HL-60/S4 treated with retinoic acid at 250 ng/mL for 4 days and 3 days (cell line): ENCODE measurements at regions not wholly inside any gene's neighbourhood (a gene's known extent, or its start where the extent isn't known, plus 50 kb on each side); places are given as distances from the start of the nearest gene placed in this dataset.

Experiments used
- in situ Hi-C: fragments of 300-500 bp; cut with MboI; formaldehyde crosslinking; loops from 2 replicates; pipeline ENCODE4 v1.7.0; 2022; ENCODE audit warnings: low sequenced_read_pairs

DNA sequence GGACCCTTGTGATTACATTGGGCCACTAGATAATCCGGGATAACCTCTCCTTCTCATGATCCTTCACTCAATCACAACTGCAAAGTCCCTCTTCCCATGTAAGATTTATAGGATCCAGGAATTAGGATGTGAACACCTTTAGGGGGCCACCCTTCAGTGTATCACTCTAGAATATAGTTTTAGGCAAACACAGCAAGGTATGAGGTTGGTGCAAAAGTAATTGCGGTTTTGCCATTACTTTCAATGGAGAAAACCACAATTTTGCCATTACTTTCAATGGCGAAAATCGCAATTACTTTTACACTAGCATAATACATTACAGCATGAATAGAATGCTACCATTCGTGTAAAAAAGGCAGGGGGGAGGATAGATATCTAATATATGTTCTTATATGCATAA is 104.0 kb downstream of the BAMBI start:
- in situ Hi-C loops: no loop called here

DNA sequence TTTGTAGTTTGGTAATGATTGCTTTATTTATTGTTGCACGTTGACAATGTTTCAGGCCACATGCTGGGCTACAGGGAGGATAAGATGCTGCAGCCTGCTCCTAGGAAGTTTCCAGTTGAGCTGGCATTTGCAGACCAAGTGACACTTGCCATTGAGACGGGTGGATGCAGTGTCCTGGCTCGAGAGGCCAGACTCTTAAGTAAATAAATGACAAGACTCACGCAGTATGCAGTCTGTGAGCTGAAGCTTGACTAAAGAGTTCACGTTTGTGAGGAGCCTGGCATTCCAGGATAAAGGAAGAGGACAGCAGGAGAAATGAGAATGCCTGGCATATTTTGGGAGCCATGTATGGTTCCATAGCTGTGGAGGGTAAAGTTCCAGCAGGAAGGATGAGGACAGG is 105.8 kb downstream of the BAMBI start:
- in situ Hi-C loops: no loop called here

DNA sequence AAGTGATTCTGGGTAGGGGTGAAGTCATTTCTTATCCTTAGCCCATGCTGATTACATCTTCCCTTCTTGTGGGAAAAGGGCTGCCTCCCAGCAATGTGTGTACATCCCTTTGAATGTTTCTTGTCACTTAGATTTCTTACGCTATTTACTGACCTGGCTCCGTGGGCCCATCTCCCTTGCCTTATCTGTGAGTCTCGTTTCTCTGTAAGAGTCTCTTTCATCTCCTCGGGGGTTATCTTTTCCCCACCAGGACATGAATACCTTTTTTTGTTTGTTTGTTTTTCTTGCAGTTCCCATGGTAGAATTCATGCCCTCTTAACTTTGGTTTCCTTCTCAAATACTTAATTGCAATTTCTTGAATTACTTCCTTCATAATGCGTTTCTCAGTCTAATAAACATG is 107.7 kb downstream of the BAMBI start:
- in situ Hi-C loops: no loop called here

DNA sequence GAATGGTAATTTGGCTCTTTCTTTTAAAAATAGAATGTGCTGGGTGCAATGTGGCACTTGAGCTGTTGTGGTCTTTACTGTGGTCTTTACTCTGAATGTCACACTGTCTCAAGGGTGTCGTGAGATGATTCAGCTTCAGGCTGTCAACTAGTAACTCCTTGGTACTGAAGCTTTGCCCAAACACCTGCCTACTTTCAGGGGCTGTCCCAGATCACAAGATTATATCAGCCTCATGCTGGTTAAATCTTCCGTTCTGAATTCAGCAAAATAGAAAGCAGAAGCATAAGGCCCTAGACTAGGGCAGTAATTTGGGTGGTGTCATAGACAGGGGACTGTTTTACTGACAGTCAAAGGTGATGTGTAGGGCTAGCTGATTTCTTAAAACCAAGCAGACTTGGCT is 110.9 kb downstream of the BAMBI start:
- in situ Hi-C loops: no loop called here

DNA sequence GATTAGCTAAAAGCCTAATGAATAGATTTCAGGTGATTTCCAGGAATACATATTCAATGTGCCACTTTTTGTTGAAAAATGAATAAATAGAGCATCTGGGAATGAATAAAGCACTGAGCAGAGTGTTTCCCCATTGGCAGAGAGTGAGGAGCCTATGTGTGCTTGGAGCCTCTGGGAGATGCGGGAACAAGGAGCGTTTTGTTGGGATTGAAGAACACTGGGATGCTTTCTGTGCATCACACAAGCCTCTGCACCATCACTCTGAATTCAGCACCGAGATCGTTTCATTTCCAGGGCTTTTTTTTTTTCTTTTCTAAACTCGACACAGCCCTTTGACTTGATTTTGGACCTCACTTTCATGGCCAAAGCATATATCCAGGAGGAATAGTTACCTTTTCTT is 111.4 kb downstream of the BAMBI start:
- in situ Hi-C loops: no loop called here

DNA sequence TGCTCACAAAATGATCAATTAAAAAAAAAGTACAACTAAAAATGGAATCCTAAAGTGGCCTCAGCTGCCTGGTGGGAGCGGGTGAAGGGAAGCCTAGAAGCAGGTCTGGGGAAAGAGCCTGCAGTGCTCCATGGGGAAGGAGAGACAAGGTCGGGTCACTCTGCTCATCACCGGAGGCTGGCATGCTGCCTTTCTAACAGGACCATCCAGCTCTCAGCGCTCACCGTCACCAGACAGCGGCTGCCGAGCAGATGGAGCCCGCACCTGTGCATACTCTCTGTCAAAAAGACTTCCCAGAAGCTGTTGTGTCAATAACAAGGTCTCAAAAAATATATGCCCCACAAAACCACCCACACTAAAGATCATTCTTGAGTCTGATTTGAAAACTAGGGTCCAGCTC is 112.8 kb downstream of the BAMBI start:
- in situ Hi-C loops: no loop called here

GRCh38 chr10:28793482-28793881 is 116.2 kb downstream of the BAMBI start:
- in situ Hi-C loops: no loop called here

GRCh38 chr10:28794986-28795385 is 117.7 kb downstream of the BAMBI start:
- in situ Hi-C loops: no loop called here

GRCh38 chr10:28796606-28797512 is 119.5 kb downstream of the BAMBI start:
- in situ Hi-C loops: no loop called here

DNA sequence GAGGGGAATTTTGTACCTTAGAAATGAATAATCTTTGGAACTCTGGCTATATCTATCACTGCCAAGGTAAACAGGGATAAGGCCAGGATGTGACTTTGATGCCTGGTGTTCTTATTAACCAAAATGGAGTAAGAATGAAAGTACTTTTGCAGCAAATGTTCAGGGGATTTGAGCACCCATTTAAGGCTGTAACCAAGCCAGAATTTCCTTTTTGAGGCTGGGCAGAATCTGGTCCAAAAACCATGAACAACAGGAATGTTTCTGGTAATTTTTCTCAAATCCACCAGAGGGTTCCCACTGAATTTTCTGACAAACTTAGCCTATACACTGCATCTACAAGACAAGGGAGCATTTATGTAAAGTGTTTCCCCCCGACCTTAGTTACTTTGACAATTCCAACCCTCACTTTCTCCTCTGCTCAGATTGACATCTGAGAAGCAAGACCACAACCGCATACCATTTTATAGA is 120.6 kb downstream of the BAMBI start:
- in situ Hi-C loops: no loop called here

DNA sequence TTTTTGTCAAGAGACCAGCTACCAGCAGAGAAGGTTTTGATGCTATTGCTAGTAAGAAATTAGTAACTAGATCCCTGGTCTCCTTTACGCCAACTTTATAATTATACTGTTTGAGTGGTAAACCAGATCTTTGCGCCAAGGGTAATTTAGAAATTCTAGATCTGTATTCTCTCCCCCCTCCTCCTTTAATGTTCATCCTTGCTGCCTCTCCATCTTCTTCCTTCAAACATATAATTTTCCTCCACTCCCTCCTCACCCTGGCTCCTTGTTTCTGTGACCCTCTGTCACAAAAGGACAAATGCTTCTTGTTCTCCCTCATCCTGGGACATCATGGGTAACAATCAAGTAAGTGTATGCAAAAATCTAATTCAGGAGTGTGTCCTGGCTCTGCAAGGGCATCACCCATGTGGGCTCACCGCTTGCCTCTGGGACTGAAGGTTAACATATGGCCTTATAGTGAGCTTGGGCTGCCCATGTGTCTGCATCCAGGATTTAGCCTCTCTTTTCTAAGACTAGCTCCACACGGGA is 121.2 kb downstream of the BAMBI start:
- in situ Hi-C loops: no loop called here

- in situ Hi-C loops: no loop called here
These were observed 121.6 kb downstream of the BAMBI start for GRCh38 chr10:28798964-28799363.

- in situ Hi-C loops: no loop called here
These were observed 122.8 kb downstream of the BAMBI start for GRCh38 chr10:28800144-28800543.

DNA sequence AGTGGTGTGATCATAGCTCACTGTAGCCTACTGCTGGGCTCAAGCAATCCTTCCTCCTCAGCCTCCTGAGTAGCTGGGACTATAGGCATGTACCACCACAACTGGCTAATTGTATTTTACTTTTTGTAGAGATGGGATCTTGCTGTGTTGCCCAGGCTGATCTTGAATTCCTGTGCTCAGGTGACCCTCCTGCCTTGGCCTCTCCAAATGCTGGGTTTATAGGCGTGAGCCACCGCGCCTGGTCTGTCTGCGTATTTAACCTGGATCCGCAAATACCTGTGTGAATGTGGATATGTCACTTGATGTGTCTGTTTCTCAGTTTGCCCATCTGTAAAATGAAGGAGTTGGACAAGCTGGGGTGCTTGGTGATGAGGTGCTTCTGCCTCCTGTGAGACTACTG is 123.9 kb downstream of the BAMBI start:
- in situ Hi-C loops: no loop called here

DNA sequence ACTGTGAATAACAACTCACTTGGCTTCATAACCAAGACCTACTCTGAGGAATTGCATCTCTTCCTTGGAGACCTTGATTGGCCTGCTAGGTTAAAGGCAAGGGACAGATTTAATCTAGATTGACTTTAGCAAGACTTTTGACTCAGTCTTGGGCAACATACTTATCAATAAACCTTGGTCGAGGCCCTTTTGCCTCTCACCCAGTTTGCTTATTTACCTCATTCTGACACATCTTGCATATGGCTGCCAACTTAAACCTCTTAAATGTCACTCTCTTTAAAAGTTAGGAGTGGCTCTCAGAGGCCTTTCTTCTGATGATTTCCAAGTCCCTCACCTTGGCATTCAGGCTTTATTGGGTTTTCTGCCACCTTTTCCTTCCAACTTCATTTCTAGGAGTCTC is 124.5 kb downstream of the BAMBI start:
- in situ Hi-C loops: no loop called here

- in situ Hi-C loops: no loop called here
These were observed 128.1 kb downstream of the BAMBI start for GRCh38 chr10:28805390-28805789.

- in situ Hi-C loops: no loop called here
These were observed 129.2 kb downstream of the BAMBI start for GRCh38 chr10:28806488-28806941.

DNA sequence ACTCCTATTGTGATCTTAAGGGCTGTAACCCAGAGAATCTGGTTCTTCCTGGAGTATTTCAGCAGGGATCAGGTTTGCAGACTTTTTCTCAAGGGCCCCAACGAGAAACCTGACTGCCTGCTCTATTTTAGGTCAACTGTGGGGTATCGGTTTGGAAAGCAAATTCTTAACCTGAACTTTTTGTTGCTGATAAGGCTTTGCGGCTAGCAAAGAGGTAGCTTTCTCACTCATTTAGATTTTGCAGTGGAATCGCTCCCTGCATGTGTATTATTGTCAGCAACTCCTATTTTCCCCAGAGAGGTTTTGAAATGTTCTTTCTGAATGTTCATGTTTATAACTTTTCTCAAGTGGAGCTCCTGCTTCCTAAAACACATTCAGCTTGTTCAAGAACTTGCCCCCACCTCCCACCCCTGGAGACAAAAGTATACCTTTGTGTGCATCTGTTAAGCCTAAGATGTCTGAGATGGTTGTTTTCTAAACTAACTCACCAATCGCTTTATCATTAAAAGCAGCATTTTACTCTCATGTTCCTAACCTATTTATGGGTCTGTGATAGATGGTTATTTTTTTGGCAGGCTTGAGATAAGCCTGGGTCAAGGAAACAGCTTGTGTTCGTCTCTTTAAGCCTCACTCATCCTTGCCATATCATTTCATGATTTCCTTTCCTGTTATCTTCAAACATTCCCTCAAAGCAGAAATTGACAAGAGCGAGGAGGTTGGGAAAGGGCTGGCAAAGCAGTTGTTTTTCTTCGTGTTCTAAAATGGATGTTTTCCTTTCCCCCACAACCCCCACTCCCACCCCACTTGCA is 129.8 kb downstream of the BAMBI start:
- in situ Hi-C loops: no loop called here

- in situ Hi-C loops: no loop called here
These were observed 130.7 kb downstream of the BAMBI start for GRCh38 chr10:28807760-28808613.

DNA sequence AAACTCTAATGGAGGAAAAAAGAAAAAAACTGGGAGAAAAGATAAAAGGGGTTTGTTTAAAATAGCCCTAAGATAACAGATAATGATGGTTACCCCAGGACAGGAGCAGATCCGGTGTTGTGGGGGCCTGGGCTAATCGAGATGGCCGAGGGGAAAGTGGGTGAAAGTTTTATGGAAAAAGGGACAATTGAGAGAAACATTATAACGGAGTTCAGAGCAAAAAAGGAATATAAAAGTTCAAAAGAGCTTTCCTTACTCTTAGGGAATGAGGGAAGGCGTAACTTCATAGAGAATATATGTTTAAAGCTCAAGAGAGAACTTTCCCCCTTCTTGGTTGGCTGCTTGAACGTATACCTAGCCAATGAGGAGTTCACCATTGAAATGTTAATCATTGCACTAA is 131.4 kb downstream of the BAMBI start:
- in situ Hi-C loops: no loop called here
